HG02759 (cell line): ENCODE measurements at regions not wholly inside any gene's neighbourhood (a gene's known extent, or its start where the extent isn't known, plus 50 kb on each side); places are given as distances from the start of the nearest gene placed in this dataset.
"Not testable (repeated sequence)": the region's sequence is repeated elsewhere in the genome, so short reads cannot be mapped to it uniquely, and the experiment has no call there.

Experiments used
- ATAC-seq: cut with Tn5 transposase; IDR thresholded peaks from one replicate; pipeline ENCODE4 v1.9.1; 2021; ENCODE audit warnings: mild to moderate bottlenecking, moderate library complexity; ENCODE audit not compliant: unreplicated experiment

- ATAC-seq = no peak
Measured at GRCh38 chr13:80180740-80181355, 160.1 kb downstream of the SPRY2 start.

DNA sequence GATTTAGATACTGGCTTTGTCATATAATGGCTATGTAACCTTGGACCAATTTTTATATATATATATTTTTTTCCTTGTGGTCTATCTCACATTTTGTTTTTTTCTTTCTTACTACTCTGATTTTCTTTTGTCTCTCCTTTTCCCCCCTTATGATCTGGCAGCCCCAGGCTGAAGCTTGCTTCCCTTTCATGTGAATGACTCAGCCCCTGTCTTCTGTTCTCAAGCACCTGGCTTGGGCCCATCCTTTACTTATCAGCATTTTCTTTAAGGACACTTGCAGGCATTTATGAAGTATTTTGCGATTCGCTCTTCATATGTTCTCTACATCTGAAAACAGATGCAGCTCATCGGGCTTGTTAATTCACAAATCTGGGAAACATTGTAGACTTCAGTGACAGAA, 163.6 kb downstream of the SPRY2 start:
- ATAC-seq = no peak

GRCh38 chr13:80173224-80173623, 167.7 kb downstream of the SPRY2 start:
- no peak for ATAC-seq

DNA sequence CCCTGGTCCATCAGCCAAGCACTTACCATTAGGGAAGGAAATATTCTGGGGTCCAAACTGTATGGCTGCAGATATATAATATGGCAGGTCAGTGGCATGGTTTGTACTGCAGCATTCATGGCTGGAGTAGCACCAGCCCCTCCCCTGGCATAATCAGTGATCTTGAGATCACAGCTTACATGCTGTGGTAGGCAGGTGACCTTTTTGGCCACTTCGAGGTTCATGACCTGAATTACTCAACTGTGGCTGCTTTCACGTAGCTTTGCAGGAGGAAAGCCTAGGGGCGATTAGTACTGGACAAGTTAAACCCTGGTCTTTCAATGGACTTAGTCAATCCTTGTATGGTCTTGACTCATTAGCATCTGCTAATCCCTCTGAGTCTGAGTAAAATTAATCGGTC, 169.8 kb downstream of the SPRY2 start:
- no peak for ATAC-seq

DNA sequence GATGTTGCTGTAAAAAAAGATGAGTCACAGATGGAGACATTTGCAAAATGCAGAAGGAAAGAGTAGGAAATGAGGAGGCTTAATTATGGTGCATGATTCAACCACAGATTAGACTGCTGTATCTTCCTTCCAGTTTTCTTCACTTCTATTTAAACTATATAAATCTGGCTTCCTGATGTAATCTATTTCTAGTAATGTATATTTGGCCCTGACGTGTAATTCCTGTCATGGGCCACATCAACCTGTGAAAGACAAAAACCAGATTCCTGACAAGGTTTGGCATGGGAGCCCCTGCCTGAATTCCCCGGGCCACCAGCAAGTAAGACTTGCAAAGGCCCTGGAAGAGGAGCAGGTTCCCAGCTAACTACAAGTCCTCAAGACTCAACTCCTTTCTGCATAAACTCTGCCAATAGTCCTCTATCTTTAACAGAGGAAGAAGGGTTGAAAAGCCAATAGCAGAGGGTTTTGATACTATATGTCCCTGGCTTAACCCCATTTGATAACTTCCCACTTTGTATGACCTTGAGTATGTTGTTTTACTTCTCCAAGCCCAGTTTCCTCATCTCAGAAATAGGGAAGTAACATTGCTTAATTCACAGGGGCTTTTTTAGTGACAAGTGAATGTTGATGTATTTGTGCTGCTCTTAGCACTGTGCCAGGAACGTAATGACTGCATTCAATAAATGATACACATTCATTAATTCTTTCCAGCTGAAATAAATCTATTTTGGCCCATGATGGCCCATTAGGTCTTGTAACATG, 172.7 kb downstream of the SPRY2 start:
- ATAC-seq = no peak

DNA sequence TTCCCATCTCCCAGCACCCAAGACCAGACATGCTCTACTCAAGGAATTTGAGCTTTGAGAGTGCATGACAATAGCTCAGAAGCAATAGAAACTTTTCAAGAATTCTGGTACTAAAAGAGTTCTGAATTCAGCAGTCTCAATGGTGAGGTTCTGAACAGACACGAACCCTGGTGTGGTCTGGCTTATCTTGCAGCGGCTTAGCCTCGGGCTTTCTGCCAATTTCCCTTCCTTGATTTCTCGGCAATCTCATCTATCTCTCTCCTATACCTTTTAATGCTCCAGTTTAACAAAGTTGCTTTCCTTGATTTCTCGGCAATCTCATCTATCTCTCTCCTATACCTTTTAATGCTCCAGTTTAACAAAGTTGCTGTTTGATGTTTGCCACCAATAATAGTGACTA, 174.6 kb downstream of the SPRY2 start:
- ATAC-seq = no peak

DNA sequence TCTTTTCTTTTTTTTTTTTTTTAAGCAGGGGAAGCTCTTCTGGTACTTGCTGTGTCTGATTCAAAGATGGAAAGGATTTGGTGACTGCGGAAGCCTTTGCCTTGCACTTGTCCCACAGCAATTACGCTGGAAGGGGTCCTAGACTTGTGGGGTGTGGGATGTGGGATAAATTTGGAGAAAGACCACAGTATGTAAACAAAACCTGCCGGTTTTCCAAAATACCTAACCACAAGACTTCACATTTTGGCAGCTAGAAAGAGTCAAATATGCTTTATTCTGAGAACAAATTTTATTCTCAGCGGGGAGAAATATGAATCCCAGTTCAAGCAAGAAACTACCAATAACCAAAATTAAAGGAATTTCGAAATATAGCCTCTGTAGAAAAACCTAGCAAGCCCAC, 176.5 kb downstream of the SPRY2 start:
- ATAC-seq = no peak

DNA sequence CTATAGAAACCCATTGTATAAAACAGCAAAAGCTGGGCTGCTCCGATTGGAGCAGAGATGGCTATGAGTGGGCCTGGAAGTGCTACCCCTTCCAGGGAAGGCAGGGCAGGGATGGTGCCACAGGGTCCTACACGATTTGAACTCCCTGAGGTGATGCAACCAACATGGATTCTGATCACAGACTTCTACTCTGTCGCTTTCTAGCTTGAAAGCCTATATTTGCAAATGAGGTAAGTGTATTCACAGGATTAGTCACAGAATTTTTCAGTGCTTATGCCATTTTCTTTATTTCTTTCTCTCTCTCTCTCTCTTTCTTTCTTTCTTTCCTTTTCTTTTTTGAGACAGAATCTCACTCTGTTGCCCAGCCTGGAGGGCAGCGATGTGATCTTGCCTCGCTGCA, 179.0 kb downstream of the SPRY2 start:
- no peak for ATAC-seq

- ATAC-seq = no peak
Measured at GRCh38 chr13:80161219-80161618, 179.7 kb downstream of the SPRY2 start.

DNA sequence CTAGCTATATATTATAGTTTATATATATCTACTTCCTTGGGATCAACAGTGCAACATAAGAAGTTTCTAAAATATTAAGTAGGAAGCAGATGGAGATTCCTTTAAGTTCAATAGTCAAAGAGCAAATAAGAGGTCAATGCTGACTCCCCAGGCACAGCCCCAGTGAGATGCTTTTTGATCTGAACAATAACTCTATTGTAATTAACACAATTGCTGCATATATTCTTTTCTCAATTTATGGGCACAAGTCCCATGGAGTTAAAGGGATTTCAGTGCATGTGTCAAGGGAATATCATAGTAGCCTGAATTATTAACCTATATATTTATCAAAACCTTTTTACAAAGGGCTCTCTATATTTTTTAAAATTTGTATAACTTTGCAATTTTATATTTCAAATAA, 180.8 kb downstream of the SPRY2 start:
- no peak for ATAC-seq

GRCh38 chr13:80157261-80157932, 183.5 kb downstream of the SPRY2 start:
- no peak for ATAC-seq

- not testable (repeated sequence) for ATAC-seq
Measured at GRCh38 chr13:80152142-80152541, 188.8 kb downstream of the SPRY2 start.

DNA sequence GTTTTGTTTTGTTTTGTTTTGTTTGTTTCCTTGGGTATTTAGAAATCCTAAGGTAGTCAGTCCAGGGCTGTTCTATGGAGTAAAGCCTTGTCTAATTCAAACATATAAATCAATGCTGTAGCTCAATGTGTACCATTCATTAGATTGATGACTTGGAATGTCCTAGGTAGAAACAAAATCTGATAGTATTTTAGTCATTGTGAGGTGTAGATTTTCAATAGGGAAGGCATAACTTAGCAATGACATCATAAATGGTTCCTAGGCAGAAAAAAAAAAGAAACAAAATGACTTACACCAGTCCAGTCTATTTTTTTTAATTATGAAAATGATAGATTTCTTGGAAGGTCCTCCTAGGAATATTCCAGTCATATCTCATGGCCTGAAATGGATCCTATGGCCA, 189.9 kb downstream of the SPRY2 start:
- ATAC-seq = no peak

DNA sequence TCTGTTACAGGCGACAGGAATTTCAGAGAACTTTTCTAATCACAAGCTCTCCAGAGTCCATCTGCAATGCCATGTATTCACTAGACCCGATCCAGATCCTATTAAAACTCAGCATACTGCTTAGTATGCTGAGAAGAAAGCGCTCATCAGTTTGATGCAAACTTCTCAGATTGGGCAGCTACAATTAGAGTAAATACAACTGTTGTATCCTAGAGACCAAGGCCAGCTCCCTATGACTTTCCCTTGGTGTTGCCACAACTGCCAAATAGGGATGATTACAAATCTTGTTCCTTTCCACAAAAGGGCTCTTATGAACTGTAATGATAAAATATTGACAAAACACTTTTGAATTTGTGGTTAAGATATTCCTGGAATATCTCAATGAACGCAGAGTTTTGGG, 191.2 kb downstream of the SPRY2 start:
- no peak for ATAC-seq

DNA sequence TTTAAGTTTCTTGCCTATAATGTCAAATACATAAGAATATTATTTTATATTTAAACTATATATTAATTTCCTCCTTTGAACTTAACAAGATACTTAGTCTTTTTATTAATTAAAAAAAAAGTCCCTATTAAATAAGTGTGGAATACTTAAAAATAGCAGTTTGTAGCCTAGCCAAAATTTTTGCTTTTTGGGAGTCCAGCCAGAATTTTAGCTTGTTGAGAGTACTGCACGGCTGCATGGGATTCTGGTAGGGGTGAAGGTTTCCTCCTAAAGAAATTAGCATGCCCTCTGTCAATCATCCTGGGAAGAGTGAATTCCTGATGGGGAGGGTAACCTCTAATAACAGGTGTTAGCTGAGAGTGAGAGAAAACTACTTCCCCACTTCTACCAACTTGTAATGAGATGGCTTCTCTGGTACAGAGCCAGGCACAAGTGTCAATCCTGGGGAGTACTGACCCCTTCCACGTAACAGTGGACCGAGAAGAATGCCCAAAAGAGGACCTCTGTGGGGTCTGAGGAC, 195.7 kb downstream of the SPRY2 start:
- ATAC-seq = no peak

DNA sequence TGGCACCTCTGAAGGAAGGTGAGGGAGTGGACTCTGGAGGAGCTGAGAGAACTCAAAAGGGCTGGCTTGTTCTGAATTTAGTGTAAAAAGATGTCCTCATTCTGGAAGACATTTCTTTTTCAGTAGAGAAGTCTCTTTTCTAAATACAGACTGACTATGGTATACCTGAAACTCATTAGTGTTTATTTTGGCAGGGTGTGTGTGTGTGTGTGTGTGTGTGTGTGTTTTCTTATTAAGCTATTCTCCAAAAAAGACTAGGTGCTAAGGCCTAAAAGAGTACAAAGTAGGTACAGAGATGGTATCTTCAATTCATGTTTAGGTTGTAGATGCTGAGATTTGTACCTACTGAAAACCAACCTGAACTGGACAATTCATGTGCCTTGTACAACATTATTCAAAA, 196.4 kb downstream of the SPRY2 start:
- ATAC-seq = no peak

DNA sequence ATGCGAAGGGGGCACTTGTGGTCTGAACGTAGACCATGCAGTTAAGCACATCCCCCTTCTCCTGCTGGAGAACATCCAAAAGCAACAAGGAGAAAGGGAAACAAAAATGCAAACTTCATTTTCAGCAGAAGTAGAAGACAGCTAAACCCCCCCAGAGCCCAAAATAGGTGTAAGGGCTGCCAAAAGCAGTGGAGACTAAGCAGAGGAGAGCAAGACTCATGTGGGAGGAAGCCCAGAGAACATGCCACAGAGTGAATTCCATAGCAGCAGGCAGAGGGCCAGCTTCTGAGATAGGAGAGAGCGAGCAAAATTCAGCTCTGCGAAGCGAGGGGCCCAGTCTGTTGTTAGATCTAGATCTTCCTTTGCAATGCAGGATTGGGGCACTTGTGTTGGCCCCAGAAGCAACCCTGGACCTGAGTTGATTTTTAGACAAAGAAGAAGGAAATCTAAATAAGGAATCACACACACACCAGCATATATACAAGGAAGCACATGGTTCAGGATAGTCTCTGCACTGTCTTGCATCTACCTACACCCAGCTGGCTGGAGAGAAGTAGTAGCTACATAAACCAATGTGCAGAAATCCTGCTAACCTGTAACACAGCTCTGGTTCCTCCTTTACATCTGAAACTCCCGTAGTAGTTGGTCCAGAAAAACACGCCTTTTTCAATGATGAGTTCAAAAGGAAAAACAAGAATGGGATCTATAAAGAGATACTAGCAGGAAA, 199.6 kb downstream of the SPRY2 start:
- ATAC-seq = no peak

DNA sequence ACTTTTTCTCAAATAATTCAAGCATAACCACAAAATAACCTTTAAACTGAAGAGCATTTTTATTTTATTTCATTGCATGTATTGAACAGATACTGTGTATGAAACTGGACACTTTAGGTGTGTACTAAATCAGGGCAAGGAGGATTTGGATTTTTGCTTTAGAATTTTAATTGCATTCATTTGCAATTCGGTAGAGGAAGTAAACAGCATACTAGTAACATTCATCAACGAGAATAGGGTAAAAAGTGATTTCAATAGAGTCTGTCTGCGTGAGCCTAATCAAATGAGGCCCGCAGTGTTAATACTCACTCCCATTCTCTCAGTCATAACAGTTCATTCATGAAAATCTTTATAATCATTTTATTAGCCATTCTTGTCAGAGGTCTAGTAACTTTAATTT, 200.2 kb downstream of the SPRY2 start:
- ATAC-seq = no peak

DNA sequence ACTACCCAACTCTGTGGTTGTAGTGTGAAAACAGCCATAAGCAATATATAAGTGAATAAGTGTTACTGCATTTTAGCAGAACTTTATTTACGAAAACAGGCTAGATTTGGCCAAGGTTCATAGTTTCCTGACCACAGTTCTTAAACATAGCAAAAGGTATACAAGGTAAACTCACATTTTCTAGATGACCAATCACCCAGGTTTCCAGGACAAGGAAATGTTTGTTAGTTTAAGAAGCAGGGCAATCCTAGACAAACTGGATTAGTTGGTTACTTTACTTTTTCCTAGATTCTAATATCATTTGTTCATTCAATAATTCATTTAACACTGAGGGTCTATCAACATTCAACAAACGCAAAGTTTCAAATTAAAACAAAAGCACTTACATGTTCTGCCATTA, 201.7 kb downstream of the SPRY2 start:
- ATAC-seq = no peak

GRCh38 chr13:80137994-80138393, 202.9 kb downstream of the SPRY2 start:
- ATAC-seq = no peak

DNA sequence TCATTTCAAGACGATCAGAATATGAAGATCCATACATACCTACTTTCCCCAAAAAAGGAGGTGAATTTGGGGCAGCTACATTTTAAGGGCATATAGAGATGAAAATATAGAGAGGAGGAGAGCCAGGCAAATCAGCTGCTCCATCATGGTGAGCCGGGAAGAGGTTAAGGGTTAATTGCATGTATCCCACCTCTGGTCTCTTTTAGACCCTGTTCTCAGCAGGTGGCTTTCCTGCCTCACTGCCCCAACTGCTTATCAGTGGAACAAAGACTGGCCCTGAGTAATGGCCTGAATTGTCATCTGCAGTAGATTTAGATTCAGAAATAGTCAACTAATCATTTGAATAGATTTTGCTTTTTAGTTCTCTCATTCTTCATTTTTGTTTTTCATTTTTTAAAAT, 206.6 kb downstream of the SPRY2 start:
- no peak for ATAC-seq
